ENCODE measurements at regions not wholly inside any gene's neighbourhood (a gene's known extent, or its start where the extent isn't known, plus 50 kb on each side); places are given as distances from the start of the nearest gene placed in this dataset.

DNA sequence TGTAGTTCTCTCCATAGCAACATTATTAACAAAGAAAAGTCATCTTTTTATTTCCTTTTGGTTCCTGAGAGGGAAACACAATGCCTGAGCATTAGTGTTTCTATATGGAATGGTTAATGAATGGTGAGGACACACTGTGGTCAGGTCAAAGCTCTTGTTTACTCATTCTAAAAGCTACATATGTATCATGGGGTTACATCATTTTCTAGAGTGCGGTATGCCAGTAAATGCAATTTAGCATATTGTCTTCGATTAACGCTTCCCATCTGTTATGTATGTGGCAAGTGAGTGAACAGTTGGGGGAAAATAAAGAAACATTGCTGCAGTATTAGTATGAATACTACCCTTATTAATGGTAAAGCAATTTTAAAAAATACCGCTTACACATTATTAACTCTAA, 1152.2 kb upstream of the SPRY2 start:
- Histone ChIP-seq H3K9me3 (replicated peaks) (0 out of 2 replicates have a peak, but pooled peaks cover 2% of the 10 kb centered on the region), H3K27ac (no peak overlapping the region), H3K4me3 (no peak overlapping the region), H3K36me3 (no peaks in the 10 kb centered on the region), H3K4me1 (no peaks in the 10 kb centered on the region), H3K27me3 (no peaks in the 10 kb centered on the region)
- DNase-seq: no peak

- Histone ChIP-seq H3K4me1 (no peaks in the 10 kb centered on the region), H3K27me3 (no peaks in the 10 kb centered on the region)
Observed at GRCh38 chr13:81492449-81492848, 1151.5 kb upstream of the SPRY2 start.

DNA sequence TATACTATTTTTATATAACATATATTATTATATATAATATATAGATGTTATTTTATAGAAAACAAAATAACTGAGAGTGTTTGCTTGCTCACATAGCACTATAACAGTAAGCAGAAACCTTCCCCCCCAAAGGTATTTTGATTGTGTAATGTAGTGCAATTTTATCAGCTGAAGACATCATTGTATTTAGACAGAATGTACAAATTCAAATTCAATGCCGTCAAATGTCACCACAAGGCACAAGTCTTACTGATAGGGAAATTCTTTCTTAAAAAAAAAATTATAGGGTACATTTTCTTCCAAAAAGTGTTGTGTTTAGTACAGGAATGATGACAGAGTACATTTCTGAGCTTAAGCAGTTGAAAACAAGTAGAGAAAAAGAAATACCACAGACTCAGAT, 1147.1 kb upstream of the SPRY2 start:
- no peaks in the 10 kb centered on the region for H3K27me3 ChIP-seq
- H3K4me1 ChIP-seq: no peaks in the 10 kb centered on the region
- DNase-seq: no peak
- no peak overlapping the region for H3K4me3 ChIP-seq
- no peaks in the 10 kb centered on the region for H3K36me3 ChIP-seq
- H3K27ac ChIP-seq: no peak overlapping the region
- H3K9me3 ChIP-seq (replicated peaks): 0 out of 2 replicates have a peak, but pooled peaks cover 2% of the 10 kb centered on the region

More at GRCh38 chr13:81492449-81492848, 1151.5 kb upstream of the SPRY2 start:
- no peak overlapping the region for H3K27ac ChIP-seq
- H3K9me3 ChIP-seq (replicated peaks): 0 out of 2 replicates have a peak, but pooled peaks cover 2% of the 10 kb centered on the region
- H3K36me3 ChIP-seq: no peaks in the 10 kb centered on the region
- no peak overlapping the region for H3K4me3 ChIP-seq
- DNase-seq: no peak

DNA sequence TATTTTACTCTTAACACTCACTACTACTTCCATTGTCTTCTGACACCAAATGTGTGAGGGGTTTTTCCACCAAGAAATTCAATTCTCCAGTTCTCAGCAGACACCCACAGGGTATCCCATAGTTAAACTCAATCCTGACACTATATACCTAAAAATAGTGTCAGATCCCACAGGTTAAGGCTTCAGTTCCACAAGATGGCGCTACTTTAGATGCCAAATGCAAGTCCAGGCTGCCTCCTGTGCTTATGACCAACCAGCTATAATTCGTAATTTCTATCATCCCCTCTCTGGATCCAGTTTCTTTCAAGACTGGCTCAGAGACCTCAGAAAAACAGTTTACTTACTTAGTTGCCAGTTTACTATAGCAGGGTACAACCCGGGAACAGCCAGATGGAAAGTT, 1146.2 kb upstream of the SPRY2 start:
- Histone ChIP-seq H3K9me3 (replicated peaks) (no peaks in the 10 kb centered on the region), H3K4me3 (no peak overlapping the region), H3K27me3 (no peaks in the 10 kb centered on the region), H3K4me1 (no peaks in the 10 kb centered on the region), H3K27ac (no peak overlapping the region), H3K36me3 (no peaks in the 10 kb centered on the region)
- DNase-seq: peak; percentile 30 to 58

- DNase-seq: no peak
- Histone ChIP-seq H3K36me3 (no peaks in the 10 kb centered on the region), H3K27me3 (no peaks in the 10 kb centered on the region), H3K9me3 (replicated peaks) (no peaks in the 10 kb centered on the region), H3K4me1 (no peaks in the 10 kb centered on the region), H3K27ac (no peak overlapping the region), H3K4me3 (no peak overlapping the region)
Observed at GRCh38 chr13:81480634-81481033, 1139.7 kb upstream of the SPRY2 start.

DNA sequence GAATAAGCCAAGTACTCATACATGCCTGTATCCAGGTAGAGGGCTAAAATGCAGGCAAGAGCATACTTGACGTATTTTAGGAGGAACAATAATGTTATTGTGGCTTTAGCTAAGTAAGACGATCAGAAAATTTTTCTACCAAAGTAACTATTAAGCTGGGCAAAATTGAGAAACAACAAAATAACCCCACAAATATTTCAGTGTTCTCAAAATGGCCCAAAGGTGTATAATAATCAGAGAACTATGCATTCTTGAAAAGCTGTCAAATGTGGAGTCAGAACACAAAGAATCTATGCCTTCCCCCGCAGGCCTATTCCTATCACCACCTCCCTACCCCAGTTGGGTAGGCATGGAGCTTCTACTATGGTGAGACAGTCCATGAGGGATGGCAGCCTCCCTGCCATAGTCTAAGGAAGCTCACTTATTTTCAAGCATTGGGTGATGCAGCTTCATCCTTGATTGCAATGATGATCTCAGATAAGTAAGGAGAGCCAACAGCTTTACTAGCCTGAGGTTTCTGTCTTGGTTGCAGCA, 1132.5 kb upstream of the SPRY2 start:
- no peak overlapping the region for H3K4me3 ChIP-seq
- H3K27me3 ChIP-seq: no peaks in the 10 kb centered on the region
- no peaks in the 10 kb centered on the region for H3K9me3 ChIP-seq (replicated peaks)
- no peaks in the 10 kb centered on the region for H3K36me3 ChIP-seq
- DNase-seq: no peak
- H3K27ac ChIP-seq: no peak overlapping the region
- no peaks in the 10 kb centered on the region for H3K4me1 ChIP-seq

DNA sequence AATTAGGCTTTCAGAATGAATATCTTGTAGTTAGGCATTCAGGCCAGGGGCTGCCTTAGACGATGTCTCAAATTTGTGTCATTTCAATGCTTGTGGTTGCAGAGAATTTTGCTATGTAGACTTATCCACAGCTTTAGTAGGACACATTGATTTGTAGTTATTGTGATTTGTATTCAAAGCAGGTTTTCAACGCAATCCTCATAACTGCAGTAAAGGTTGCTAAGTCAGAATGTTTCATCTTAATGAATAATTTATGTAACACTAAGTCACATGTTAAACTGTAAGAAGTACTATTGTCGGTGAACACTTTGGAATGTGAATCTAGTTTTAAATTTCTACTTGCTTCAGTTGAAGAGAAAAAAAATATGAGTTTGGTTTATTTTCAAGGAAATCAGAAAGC, 1117.2 kb upstream of the SPRY2 start:
- H3K36me3 ChIP-seq: no peaks in the 10 kb centered on the region
- H3K4me3 ChIP-seq: no peak overlapping the region
- no peak overlapping the region for H3K27ac ChIP-seq
- no peak for DNase-seq
- no peaks in the 10 kb centered on the region for H3K9me3 ChIP-seq (replicated peaks)
- no peaks in the 10 kb centered on the region for H3K4me1 ChIP-seq
- no peaks in the 10 kb centered on the region for H3K27me3 ChIP-seq

DNA sequence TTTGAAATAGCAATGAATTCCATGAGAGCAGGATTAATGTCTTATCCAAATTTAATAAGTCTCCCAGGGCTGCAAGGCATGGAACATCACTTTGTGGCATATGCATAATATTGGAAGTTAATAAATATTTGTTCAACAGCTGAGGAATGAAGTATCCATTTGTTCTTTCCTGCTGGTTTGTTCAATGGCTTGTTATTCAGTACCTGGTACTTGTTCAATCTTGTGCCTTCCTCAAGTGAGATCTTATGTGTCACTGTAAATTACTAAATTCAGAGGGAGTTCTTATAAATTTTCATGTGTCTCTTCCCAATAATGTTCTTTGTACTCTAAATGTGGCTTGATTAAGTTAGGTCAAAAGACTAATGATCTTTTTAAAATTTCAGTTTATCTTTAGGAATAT, 1105.5 kb upstream of the SPRY2 start:
- H3K4me3 ChIP-seq: no peak overlapping the region
- no peaks in the 10 kb centered on the region for H3K36me3 ChIP-seq
- no peak overlapping the region for H3K27ac ChIP-seq
- no peaks in the 10 kb centered on the region for H3K27me3 ChIP-seq
- H3K9me3 ChIP-seq (replicated peaks): no peaks in the 10 kb centered on the region
- H3K4me1 ChIP-seq: no peaks in the 10 kb centered on the region
- no peak for DNase-seq

GRCh38 chr13:81442904-81443303, 1102.0 kb upstream of the SPRY2 start:
- H3K4me1 ChIP-seq: no peaks in the 10 kb centered on the region
- DNase-seq: no peak
- no peaks in the 10 kb centered on the region for H3K27me3 ChIP-seq
- H3K27ac ChIP-seq: no peak overlapping the region
- H3K9me3 ChIP-seq (replicated peaks): no peaks in the 10 kb centered on the region
- H3K4me3 ChIP-seq: no peak overlapping the region
- no peaks in the 10 kb centered on the region for H3K36me3 ChIP-seq

DNA sequence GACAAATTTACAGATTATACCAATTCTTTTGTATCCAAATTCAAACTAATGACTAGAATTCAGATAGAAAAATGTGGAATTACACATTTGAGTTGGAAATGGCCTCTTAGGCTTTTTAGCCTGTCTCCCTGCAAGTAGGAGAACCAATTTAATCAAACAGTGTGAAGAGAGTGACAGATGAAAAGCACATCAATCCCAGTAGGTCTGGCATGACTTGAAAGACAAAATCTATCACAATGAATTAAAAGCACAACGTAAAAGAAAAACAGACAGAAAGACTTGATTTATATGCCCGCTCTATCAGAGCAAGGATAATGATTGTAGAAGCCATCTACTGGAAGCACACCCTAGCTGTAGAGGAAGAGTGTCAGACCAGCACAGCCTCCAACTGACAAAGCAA, 1084.4 kb upstream of the SPRY2 start:
- Histone ChIP-seq H3K4me3 (no peak overlapping the region), H3K9me3 (replicated peaks) (no peaks in the 10 kb centered on the region), H3K36me3 (no peaks in the 10 kb centered on the region), H3K27ac (no peak overlapping the region), H3K4me1 (no peaks in the 10 kb centered on the region), H3K27me3 (no peaks in the 10 kb centered on the region)
- DNase-seq: no peak

DNA sequence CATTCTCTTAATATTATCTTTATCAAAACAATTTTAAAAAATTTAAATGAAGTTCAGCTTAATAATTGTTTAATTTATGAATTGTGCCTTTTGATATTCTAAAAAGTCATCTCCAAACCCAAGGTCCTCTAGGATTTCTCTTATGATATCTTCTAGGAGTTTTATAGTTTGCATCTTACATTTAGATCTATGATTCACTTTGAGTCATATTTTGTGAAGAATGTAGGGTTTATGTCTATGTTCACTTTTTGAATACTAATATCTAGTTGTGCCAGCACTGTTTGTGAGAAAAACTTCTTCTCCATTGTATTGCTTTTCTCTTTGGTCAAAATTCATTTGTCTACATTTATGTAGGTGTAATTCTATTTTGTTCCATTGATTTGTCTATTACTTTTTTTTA, 1068.4 kb upstream of the SPRY2 start:
- no peak for DNase-seq

GRCh38 chr13:81408647-81409046, 1067.7 kb upstream of the SPRY2 start:
- Histone ChIP-seq H3K9me3 (replicated peaks) (no peaks in the 10 kb centered on the region), H3K36me3 (no peaks in the 10 kb centered on the region), H3K4me3 (no peak overlapping the region)

More for the DNA sequence above, 1068.4 kb upstream of the SPRY2 start:
- Histone ChIP-seq H3K4me1 (no peaks in the 10 kb centered on the region), H3K27me3 (no peaks in the 10 kb centered on the region), H3K4me3 (no peak overlapping the region), H3K27ac (no peak overlapping the region), H3K36me3 (no peaks in the 10 kb centered on the region), H3K9me3 (replicated peaks) (no peaks in the 10 kb centered on the region)

GRCh38 chr13:81406639-81407292, 1065.8 kb upstream of the SPRY2 start:
- Histone ChIP-seq H3K4me3 (no peak overlapping the region), H3K36me3 (no peaks in the 10 kb centered on the region), H3K9me3 (replicated peaks) (no peaks in the 10 kb centered on the region), H3K27ac (no peak overlapping the region), H3K4me1 (no peaks in the 10 kb centered on the region), H3K27me3 (no peaks in the 10 kb centered on the region)
- no peak for DNase-seq

More at GRCh38 chr13:81408647-81409046, 1067.7 kb upstream of the SPRY2 start:
- Histone ChIP-seq H3K27ac (no peak overlapping the region), H3K4me1 (no peaks in the 10 kb centered on the region), H3K27me3 (no peaks in the 10 kb centered on the region)
- DNase-seq: no peak

- DNase-seq: no peak
- H3K9me3 ChIP-seq (replicated peaks): no peaks in the 10 kb centered on the region
- H3K4me1 ChIP-seq: no peaks in the 10 kb centered on the region
- H3K4me3 ChIP-seq: no peak overlapping the region
- H3K36me3 ChIP-seq: no peaks in the 10 kb centered on the region
- H3K27me3 ChIP-seq: no peaks in the 10 kb centered on the region
- no peak overlapping the region for H3K27ac ChIP-seq
Observed at GRCh38 chr13:81406022-81406421, 1065.1 kb upstream of the SPRY2 start.

- no peak overlapping the region for H3K27ac ChIP-seq
- H3K9me3 ChIP-seq (replicated peaks): no peaks in the 10 kb centered on the region
- no peaks in the 10 kb centered on the region for H3K27me3 ChIP-seq
- H3K4me1 ChIP-seq: no peaks in the 10 kb centered on the region
- no peaks in the 10 kb centered on the region for H3K36me3 ChIP-seq
- H3K4me3 ChIP-seq: no peak overlapping the region
- DNase-seq: no peak
Observed at GRCh38 chr13:81396192-81396591, 1055.3 kb upstream of the SPRY2 start.

- Histone ChIP-seq H3K27me3 (no peaks in the 10 kb centered on the region), H3K4me3 (peak overlapping the region; percentile 23), H3K27ac (no peak overlapping the region), H3K9me3 (replicated peaks) (no peaks in the 10 kb centered on the region), H3K36me3 (no peaks in the 10 kb centered on the region), H3K4me1 (no peaks in the 10 kb centered on the region)
- DNase-seq: peak; percentile 40 to 68
Observed at GRCh38 chr13:81395368-81395767, 1054.4 kb upstream of the SPRY2 start.
